ENCODE measurements at regions not wholly inside any gene's neighbourhood (a gene's known extent, or its start where the extent isn't known, plus 50 kb on each side); places are given as distances from the start of the nearest gene placed in this dataset.

- 19 to 21% methylated on average over 2 of the region's 2 CpGs for WGBS, 2 donors
Measured at GRCh38 chr13:62684359-62684758, 1268.7 kb upstream of the PCDH20 start.

GRCh38 chr13:62682788-62683187 is 1267.1 kb upstream of the PCDH20 start:
- H3K36me3 ChIP-seq = no peaks in the 10 kb centered on the region
- intact Hi-C loops (cut with DNase I) = no loop called here
- TF ChIP-seq CTCF (IDR thresholded peaks at IDR 0.05) = no peak
- no peak overlapping the region for H3K4me3 ChIP-seq
- DNase-seq (no peak), FAIRE-seq (no peak), ATAC-seq (no peak)
- H3K27me3 ChIP-seq = no peaks in the 10 kb centered on the region
- H3K27ac ChIP-seq = no peak overlapping the region
- H3K4me1 ChIP-seq = peaks cover 0 to 9% (median 4%) of the 10 kb centered on the region in 3 donors
- no peaks in the 10 kb centered on the region for H3K9me3 ChIP-seq
- 91 to 92% methylated on average over 4 of the region's 4 CpGs for WGBS, 2 donors

More at GRCh38 chr13:62684359-62684758, 1268.7 kb upstream of the PCDH20 start:
- no peaks in the 10 kb centered on the region for H3K36me3 ChIP-seq
- no peaks in the 10 kb centered on the region for H3K27me3 ChIP-seq
- peaks cover 0 to 9% (median 4%) of the 10 kb centered on the region in 3 donors for H3K4me1 ChIP-seq
- intact Hi-C loops (cut with DNase I) = no loop called here
- H3K27ac ChIP-seq = no peak overlapping the region
- TF ChIP-seq CTCF (IDR thresholded peaks at IDR 0.05) = no peak
- ATAC-seq (peak in 3 of 4 donors; percentile 43 to 83 (median 64)), FAIRE-seq (no peak), DNase-seq (no peak)
- no peaks in the 10 kb centered on the region for H3K9me3 ChIP-seq
- H3K4me3 ChIP-seq = no peak overlapping the region

GRCh38 chr13:62678039-62678438 is 1262.4 kb upstream of the PCDH20 start:
- Histone ChIP-seq H3K9me3 (no peaks in the 10 kb centered on the region), H3K4me1 (no peaks in the 10 kb centered on the region), H3K27me3 (peaks cover 0 to 5% (median 0%) of the 10 kb centered on the region in 4 donors), H3K36me3 (no peaks in the 10 kb centered on the region), H3K4me3 (no peak overlapping the region), H3K27ac (no peak overlapping the region)
- FAIRE-seq (no peak), DNase-seq (no peak), ATAC-seq (no peak)
- TF ChIP-seq CTCF (IDR thresholded peaks at IDR 0.05) = no peak
- intact Hi-C loops (cut with DNase I) = no loop called here
- 65 to 66% methylated on average over 4 of the region's 4 CpGs for WGBS, 2 donors

- H3K36me3 ChIP-seq = no peaks in the 10 kb centered on the region
- DNase-seq = no peak
- H3K9me3 ChIP-seq = no peaks in the 10 kb centered on the region
- intact Hi-C loops (cut with DNase I) = no loop called here
- H3K27ac ChIP-seq = no peak overlapping the region
- H3K4me1 ChIP-seq = no peaks in the 10 kb centered on the region
- 88 to 90% methylated on average over 1 of the region's 1 CpG for WGBS, 2 donors
- no peak for TF ChIP-seq CTCF (IDR thresholded peaks at IDR 0.05)
- ATAC-seq = no peak
- no peak overlapping the region for H3K4me3 ChIP-seq
- FAIRE-seq = no peak
- no peaks in the 10 kb centered on the region for H3K27me3 ChIP-seq
Measured at GRCh38 chr13:62663767-62664166, 1248.1 kb upstream of the PCDH20 start.

- FAIRE-seq = no peak
Measured at GRCh38 chr13:62659365-62659764, 1243.7 kb upstream of the PCDH20 start.

More at GRCh38 chr13:62659365-62659764, 1243.7 kb upstream of the PCDH20 start:
- 56 to 62% methylated on average over 3 of the region's 3 CpGs for WGBS, 2 donors
- Histone ChIP-seq H3K27ac (no peak overlapping the region), H3K4me1 (no peaks in the 10 kb centered on the region), H3K9me3 (no peaks in the 10 kb centered on the region), H3K27me3 (no peaks in the 10 kb centered on the region), H3K36me3 (no peaks in the 10 kb centered on the region), H3K4me3 (no peak overlapping the region)
- ATAC-seq (no peak), DNase-seq (no peak)
- TF ChIP-seq CTCF (IDR thresholded peaks at IDR 0.05) = no peak
- intact Hi-C loops (cut with DNase I) = no loop called here

Measured in pancreas (tissue), 10 donors.